ENCODE measurements at regions not wholly inside any gene's neighbourhood (a gene's known extent, or its start where the extent isn't known, plus 50 kb on each side); places are given as distances from the start of the nearest gene placed in this dataset.

DNA sequence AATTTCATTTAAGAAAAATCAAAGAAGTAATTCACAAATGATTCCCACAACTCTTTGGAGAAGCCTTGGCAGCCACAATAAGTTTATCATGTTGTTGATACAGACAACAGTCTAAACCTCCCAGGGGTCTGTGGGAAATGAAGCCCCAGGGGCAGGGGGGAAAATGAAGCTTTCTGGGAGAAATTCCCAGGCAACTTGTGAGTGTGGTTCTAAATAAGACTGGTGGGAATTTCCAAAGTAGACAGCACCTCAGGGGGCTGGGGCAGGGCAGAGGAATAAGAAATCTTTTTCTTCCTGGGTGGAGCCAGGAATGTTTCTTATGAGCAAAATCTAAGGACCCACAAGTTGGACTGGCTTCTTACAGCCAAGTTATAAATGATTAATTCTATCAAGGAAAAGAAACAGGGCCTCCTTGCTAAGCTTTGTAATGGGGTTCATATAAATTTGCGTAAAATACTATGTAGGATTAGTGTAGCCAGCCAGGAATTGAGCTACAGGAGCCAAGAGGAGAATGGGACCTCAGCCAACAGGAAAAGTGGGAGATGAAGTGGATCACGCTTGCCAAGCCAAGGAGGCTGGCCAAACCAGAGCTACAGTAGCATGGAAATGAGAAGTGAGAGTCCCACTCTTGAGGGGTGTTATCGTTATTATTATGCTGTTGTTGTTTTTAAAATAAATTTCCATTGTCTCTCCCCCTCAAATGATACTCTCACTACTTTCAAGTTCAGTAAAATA is 182.9 kb upstream of the FAR2 start:
- H3K9me3 ChIP-seq (ENCODE audit: low read length) = no peaks in the 10 kb centered on the region
- TF ChIP-seq EZH2phosphoT487 (IDR thresholded peaks at IDR 0.05; ENCODE audit: borderline replicate concordance, low read length) = no peak
- H3K27me3 ChIP-seq (ENCODE audit: low read length) = no peaks in the 10 kb centered on the region
- H2AFZ ChIP-seq (ENCODE audit: low read length) = no peak overlapping the region
- H3K27ac ChIP-seq (ENCODE audit: low read length) = no peak overlapping the region
- no peaks in the 10 kb centered on the region for H3F3A ChIP-seq (ENCODE audit: low read length, unreplicated experiment)
- no TSS peak for BruUV-seq (replicated peaks)
- H3K4me3 ChIP-seq (ENCODE audit: low read length) = no peak overlapping the region
- H3K36me3 ChIP-seq (ENCODE audit: low read depth, low read length) = no peaks in the 10 kb centered on the region
- peaks cover 11% of the 10 kb centered on the region for H3K4me1 ChIP-seq (ENCODE audit: insufficient read depth, low read length)
- POLR2A ChIA-PET (ENCODE audit: unreplicated experiment) = no interaction called here
- no peaks in the 10 kb centered on the region for H3K9me2 ChIP-seq (replicated peaks; ENCODE audit: low read length)
- no peaks in the 10 kb centered on the region for H4K20me1 ChIP-seq (ENCODE audit: low read length)
- no peak overlapping the region for H3K4me2 ChIP-seq (ENCODE audit: low read length)
- H3K9ac ChIP-seq (ENCODE audit: low read length) = no peak overlapping the region
- no peaks in the 10 kb centered on the region for H3K79me2 ChIP-seq (ENCODE audit: low read length)
- no peak for DNase-seq
- ATAC-seq = no peak
- CTCF ChIA-PET = interaction anchor here (1.2 kb wide), 1 partner anchor 94 kb away, joined by 3 read pairs; no protein-coding TSS in a partner anchor
- intact Hi-C loops (cut with micrococcal nuclease) = loop anchor here (10.0 kb wide), 1 partner anchor 791 kb away; no protein-coding TSS in a partner anchor

- BruUV-seq (replicated peaks) = no TSS peak
- POLR2A ChIA-PET (ENCODE audit: unreplicated experiment) = no interaction called here
Measured at GRCh38 chr12:28967426-28967825, 181.7 kb upstream of the FAR2 start.

GRCh38 chr12:28973491-28973890 is 175.6 kb upstream of the FAR2 start:
- DNase-seq = no peak
- Histone ChIP-seq H3K36me3 (ENCODE audit: low read depth, low read length) (no peaks in the 10 kb centered on the region), H3K9me2 (replicated peaks; ENCODE audit: low read length) (0 out of 2 replicates have a peak, but pooled peaks cover 5% of the 10 kb centered on the region), H3F3A (ENCODE audit: low read length, unreplicated experiment) (no peaks in the 10 kb centered on the region), H4K20me1 (ENCODE audit: low read length) (no peaks in the 10 kb centered on the region), H3K4me1 (ENCODE audit: insufficient read depth, low read length) (0 out of 2 replicates have a peak, but pooled peaks cover 4% of the 10 kb centered on the region), H3K79me2 (ENCODE audit: low read length) (no peaks in the 10 kb centered on the region), H3K27me3 (ENCODE audit: low read length) (no peaks in the 10 kb centered on the region), H2AFZ (ENCODE audit: low read length) (no peak overlapping the region), H3K9ac (ENCODE audit: low read length) (no peak overlapping the region), H3K4me2 (ENCODE audit: low read length) (no peak overlapping the region), H3K4me3 (ENCODE audit: low read length) (no peak overlapping the region), H3K9me3 (ENCODE audit: low read length) (no peaks in the 10 kb centered on the region), H3K27ac (ENCODE audit: low read length) (no peak overlapping the region)
- ChIA-PET CTCF (no interaction called here), POLR2A (ENCODE audit: unreplicated experiment) (no interaction called here)
- TF ChIP-seq EZH2 (IDR thresholded peaks at IDR 0.05; ENCODE audit: low read length, unreplicated experiment) = no peak
- TF ChIP-seq EZH2phosphoT487 (IDR thresholded peaks at IDR 0.05; ENCODE audit: borderline replicate concordance, low read length) = no peak
- no peak for TF ChIP-seq CTCF (conservative IDR thresholded peaks at IDR 0.05; ENCODE audit: low read depth, low read length)
- no peak for ATAC-seq
- intact Hi-C loops (cut with micrococcal nuclease) = no loop called here
- no TSS peak for BruUV-seq (replicated peaks)

More at GRCh38 chr12:28967426-28967825, 181.7 kb upstream of the FAR2 start:
- H3K79me2 ChIP-seq (ENCODE audit: low read length) = no peaks in the 10 kb centered on the region
- H3K9me3 ChIP-seq (ENCODE audit: low read length) = no peaks in the 10 kb centered on the region
- intact Hi-C loops (cut with micrococcal nuclease) = loop anchor here (10.0 kb wide), 1 partner anchor 793 kb away; no protein-coding TSS in a partner anchor
- ATAC-seq = no peak
- H4K20me1 ChIP-seq (ENCODE audit: low read length) = no peaks in the 10 kb centered on the region
- H3K27ac ChIP-seq (ENCODE audit: low read length) = no peak overlapping the region
- peaks cover 6% of the 10 kb centered on the region for H3K4me1 ChIP-seq (ENCODE audit: insufficient read depth, low read length)
- CTCF ChIA-PET = no interaction called here
- H3K9ac ChIP-seq (ENCODE audit: low read length) = no peak overlapping the region
- no peaks in the 10 kb centered on the region for H3F3A ChIP-seq (ENCODE audit: low read length, unreplicated experiment)
- no peaks in the 10 kb centered on the region for H3K9me2 ChIP-seq (replicated peaks; ENCODE audit: low read length)
- H3K27me3 ChIP-seq (ENCODE audit: low read length) = no peaks in the 10 kb centered on the region
- H3K4me3 ChIP-seq (ENCODE audit: low read length) = no peak overlapping the region
- no peak overlapping the region for H2AFZ ChIP-seq (ENCODE audit: low read length)
- TF ChIP-seq EZH2 (IDR thresholded peaks at IDR 0.05; ENCODE audit: low read length, unreplicated experiment) (no peak), EZH2phosphoT487 (IDR thresholded peaks at IDR 0.05; ENCODE audit: borderline replicate concordance, low read length) (no peak), CTCF (conservative IDR thresholded peaks at IDR 0.05; ENCODE audit: low read depth, low read length) (no peak)
- no peaks in the 10 kb centered on the region for H3K36me3 ChIP-seq (ENCODE audit: low read depth, low read length)
- H3K4me2 ChIP-seq (ENCODE audit: low read length) = no peak overlapping the region
- no peak for DNase-seq

All from PC-3 (cell line).